ENCODE measurements at regions not wholly inside any gene's neighbourhood (a gene's known extent, or its start where the extent isn't known, plus 50 kb on each side); places are given as distances from the start of the nearest gene placed in this dataset.

- TF ChIP-seq ISL1 (CRISPR knock-in tag; IDR thresholded peaks at IDR 0.05) (no peak), CREB5 (CRISPR knock-in tag; IDR thresholded peaks at IDR 0.05; ENCODE audit: low read depth) (no peak), PATZ1 (CRISPR knock-in tag; IDR thresholded peaks at IDR 0.05; ENCODE audit: borderline replicate concordance) (no peak)
- ATAC-seq: no peak
Observed at GRCh38 chr12:4822572-4822971, 87.1 kb upstream of the KCNA1 start.

DNA sequence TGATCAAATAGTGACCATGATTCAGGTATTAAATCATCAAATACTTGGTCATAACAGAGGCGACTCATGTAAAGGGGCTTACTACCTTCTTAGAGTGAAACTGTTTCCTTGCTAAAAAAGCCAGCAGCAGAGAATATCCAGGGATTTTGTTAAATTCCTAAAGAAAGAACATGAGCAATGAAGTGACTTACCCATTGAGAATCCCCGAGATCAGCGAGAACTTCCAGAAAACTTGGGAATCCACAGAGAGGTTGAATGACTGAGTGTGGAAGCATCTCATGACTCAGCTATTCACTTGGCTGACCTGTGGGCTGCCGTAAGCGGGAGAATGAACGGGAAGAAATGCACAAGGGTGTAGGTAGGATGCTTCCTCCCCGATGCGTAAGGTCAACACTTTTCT, 85.3 kb upstream of the KCNA1 start:
- TF ChIP-seq GLIS3 (CRISPR knock-in tag; IDR thresholded peaks at IDR 0.05) (no peak), BACH2 (CRISPR knock-in tag; IDR thresholded peaks at IDR 0.05; ENCODE audit: borderline replicate concordance) (no peak), PATZ1 (CRISPR knock-in tag; IDR thresholded peaks at IDR 0.05; ENCODE audit: borderline replicate concordance) (no peak), ARNTL (CRISPR knock-in tag; IDR thresholded peaks at IDR 0.05; ENCODE audit: borderline replicate concordance, low read depth) (no peak)
- peak; percentile 52; the same call in 2 of the 3 replicates for ATAC-seq

DNA sequence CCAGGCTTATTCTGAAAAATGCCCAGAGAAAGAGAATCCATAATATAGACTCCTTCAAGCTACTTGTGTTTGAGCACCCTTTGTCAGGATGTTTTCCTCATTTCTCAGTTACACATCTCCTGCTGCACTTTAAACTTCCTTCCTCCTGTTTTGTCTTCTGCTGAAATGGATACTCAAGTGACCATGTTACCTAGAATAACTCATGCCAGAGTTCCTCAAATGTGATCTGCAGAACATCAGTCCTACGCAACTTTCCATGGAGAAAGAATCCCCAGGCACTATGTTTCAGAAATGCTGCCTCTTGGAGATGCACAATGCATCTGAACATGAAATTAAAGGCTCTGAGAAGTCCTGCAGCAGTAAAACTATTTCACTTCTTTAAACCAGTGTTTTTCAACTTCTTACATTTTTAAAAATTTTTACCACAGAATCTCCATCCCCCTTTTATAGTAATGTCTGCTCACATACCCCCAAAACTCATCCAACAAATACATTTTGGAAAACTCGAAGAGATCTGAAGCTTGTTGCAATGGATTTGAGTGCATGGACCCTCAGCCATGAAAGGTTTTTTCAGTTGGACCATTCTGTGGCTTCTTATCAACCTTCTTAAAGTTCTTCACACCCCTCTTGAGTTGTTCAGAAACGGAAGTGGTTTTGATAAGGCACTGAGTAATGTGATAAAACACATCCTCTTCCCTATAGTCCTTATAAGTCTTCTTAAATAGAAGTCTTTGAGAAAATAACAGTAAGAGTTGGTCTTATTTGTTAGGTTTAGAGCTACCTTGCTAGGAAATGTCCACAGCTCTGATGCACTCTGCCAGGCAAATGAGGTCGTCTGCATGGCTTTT, 84.5 kb upstream of the KCNA1 start:
- TF ChIP-seq ZNF565 (CRISPR knock-in tag; conservative IDR thresholded peaks at IDR 0.05; ENCODE audit: low read depth) (no peak), ZC3H10 (CRISPR knock-in tag; IDR thresholded peaks at IDR 0.05) (no peak), ESRRG (CRISPR knock-in tag; IDR thresholded peaks at IDR 0.05) (no peak), GLIS3 (CRISPR knock-in tag; IDR thresholded peaks at IDR 0.05) (no peak), ZFP30 (CRISPR knock-in tag; IDR thresholded peaks at IDR 0.05) (no peak), CREB5 (CRISPR knock-in tag; IDR thresholded peaks at IDR 0.05; ENCODE audit: low read depth) (no peak), CSDC2 (CRISPR knock-in tag; IDR thresholded peaks at IDR 0.05) (no peak), TOX (CRISPR knock-in tag; IDR thresholded peaks at IDR 0.05; ENCODE audit: borderline replicate concordance) (no peak), BACH2 (CRISPR knock-in tag; IDR thresholded peaks at IDR 0.05; ENCODE audit: borderline replicate concordance) (no peak)
- TF ChIP-seq, protein P1, sequence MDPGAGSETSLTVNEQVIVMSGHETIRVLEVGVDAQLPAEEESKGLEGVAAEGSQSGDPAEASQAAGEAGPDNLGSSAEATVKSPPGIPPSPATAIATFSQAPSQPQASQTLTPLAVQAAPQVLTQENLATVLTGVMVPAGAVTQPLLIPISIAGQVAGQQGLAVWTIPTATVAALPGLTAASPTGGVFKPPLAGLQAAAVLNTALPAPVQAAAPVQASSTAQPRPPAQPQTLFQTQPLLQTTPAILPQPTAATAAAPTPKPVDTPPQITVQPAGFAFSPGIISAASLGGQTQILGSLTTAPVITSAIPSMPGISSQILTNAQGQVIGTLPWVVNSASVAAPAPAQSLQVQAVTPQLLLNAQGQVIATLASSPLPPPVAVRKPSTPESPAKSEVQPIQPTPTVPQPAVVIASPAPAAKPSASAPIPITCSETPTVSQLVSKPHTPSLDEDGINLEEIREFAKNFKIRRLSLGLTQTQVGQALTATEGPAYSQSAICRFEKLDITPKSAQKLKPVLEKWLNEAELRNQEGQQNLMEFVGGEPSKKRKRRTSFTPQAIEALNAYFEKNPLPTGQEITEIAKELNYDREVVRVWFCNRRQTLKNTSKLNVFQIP (CRISPR knock-in tag; IDR thresholded peaks at IDR 0.05; ENCODE audit: borderline replicate concordance, low read depth): no peak
- ATAC-seq: no peak

GRCh38 chr12:4826909-4827308, 82.8 kb upstream of the KCNA1 start:
- no peak for TF ChIP-seq ZFP30 (CRISPR knock-in tag; IDR thresholded peaks at IDR 0.05)
- TF ChIP-seq SNAI2 (CRISPR knock-in tag; IDR thresholded peaks at IDR 0.05): no peak
- no peak for TF ChIP-seq ZFP3 (CRISPR knock-in tag; IDR thresholded peaks at IDR 0.05)
- TF ChIP-seq RARB (CRISPR knock-in tag; IDR thresholded peaks at IDR 0.05): no peak
- no peak for ATAC-seq

- no peak for ATAC-seq
- no peak for TF ChIP-seq ZFP30 (CRISPR knock-in tag; IDR thresholded peaks at IDR 0.05)
- TF ChIP-seq, protein P2, sequence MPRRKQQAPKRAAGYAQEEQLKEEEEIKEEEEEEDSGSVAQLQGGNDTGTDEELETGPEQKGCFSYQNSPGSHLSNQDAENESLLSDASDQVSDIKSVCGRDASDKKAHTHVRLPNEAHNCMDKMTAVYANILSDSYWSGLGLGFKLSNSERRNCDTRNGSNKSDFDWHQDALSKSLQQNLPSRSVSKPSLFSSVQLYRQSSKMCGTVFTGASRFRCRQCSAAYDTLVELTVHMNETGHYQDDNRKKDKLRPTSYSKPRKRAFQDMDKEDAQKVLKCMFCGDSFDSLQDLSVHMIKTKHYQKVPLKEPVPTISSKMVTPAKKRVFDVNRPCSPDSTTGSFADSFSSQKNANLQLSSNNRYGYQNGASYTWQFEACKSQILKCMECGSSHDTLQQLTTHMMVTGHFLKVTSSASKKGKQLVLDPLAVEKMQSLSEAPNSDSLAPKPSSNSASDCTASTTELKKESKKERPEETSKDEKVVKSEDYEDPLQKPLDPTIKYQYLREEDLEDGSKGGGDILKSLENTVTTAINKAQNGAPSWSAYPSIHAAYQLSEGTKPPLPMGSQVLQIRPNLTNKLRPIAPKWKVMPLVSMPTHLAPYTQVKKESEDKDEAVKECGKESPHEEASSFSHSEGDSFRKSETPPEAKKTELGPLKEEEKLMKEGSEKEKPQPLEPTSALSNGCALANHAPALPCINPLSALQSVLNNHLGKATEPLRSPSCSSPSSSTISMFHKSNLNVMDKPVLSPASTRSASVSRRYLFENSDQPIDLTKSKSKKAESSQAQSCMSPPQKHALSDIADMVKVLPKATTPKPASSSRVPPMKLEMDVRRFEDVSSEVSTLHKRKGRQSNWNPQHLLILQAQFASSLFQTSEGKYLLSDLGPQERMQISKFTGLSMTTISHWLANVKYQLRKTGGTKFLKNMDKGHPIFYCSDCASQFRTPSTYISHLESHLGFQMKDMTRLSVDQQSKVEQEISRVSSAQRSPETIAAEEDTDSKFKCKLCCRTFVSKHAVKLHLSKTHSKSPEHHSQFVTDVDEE (CRISPR knock-in tag; IDR thresholded peaks at IDR 0.05): no peak
- TF ChIP-seq CSDC2 (CRISPR knock-in tag; IDR thresholded peaks at IDR 0.05): no peak
- TF ChIP-seq PPARA (CRISPR knock-in tag; IDR thresholded peaks at IDR 0.05; ENCODE audit: borderline replicate concordance): no peak
- no peak for TF ChIP-seq CREB5 (CRISPR knock-in tag; IDR thresholded peaks at IDR 0.05; ENCODE audit: low read depth)
- no peak for TF ChIP-seq ISL1 (CRISPR knock-in tag; IDR thresholded peaks at IDR 0.05)
- TF ChIP-seq PATZ1 (CRISPR knock-in tag; IDR thresholded peaks at IDR 0.05; ENCODE audit: borderline replicate concordance): no peak
Observed at GRCh38 chr12:4828176-4828575, 81.5 kb upstream of the KCNA1 start.
